H9 (cell line): ENCODE measurements at regions not wholly inside any gene's neighbourhood (a gene's known extent, or its start where the extent isn't known, plus 50 kb on each side); places are given as distances from the start of the nearest gene placed in this dataset.

Experiments used
- DNase-seq: peaks from one replicate; pipeline ENCODE4 v3.0.0-alpha.2; 2017
- H2AFZ ChIP-seq: one replicate; pipeline ENCODE4 v1.6.1; 2013; ENCODE audit warnings: mild to moderate bottlenecking, low read length, control low read depth, moderate library complexity
- H2AK5ac ChIP-seq: 2 replicates; pipeline ENCODE4 v1.6.1; 2013; ENCODE audit warnings: low read length, control low read depth, mixed read lengths; ENCODE audit not compliant: insufficient read length
- H2BK120ac ChIP-seq: one replicate; pipeline ENCODE4 v1.6.1; 2013; ENCODE audit warnings: low read depth, mild to moderate bottlenecking, low read length, control low read depth, inconsistent platforms; ENCODE audit not compliant: poor library complexity, severe bottlenecking
- H2BK12ac ChIP-seq: 2 replicates; pipeline ENCODE4 v1.6.1; 2013; ENCODE audit warnings: low read length, control low read depth, mixed read lengths, low read depth; ENCODE audit not compliant: insufficient read length
- H2BK15ac ChIP-seq: 2 replicates; pipeline ENCODE4 v1.6.1; 2013; ENCODE audit warnings: low read depth, low read length, control low read depth
- H2BK20ac ChIP-seq: one replicate; pipeline ENCODE4 v1.6.1; 2013; ENCODE audit warnings: low read depth, mild to moderate bottlenecking, low read length, control low read depth, inconsistent platforms; ENCODE audit not compliant: poor library complexity, severe bottlenecking
- H2BK5ac ChIP-seq: 2 replicates; pipeline ENCODE4 v1.6.1; 2013; ENCODE audit warnings: low read length, control low read depth, mixed read lengths; ENCODE audit not compliant: insufficient read length
- H3K14ac ChIP-seq: 2 replicates; pipeline ENCODE4 v1.6.1; 2013; ENCODE audit warnings: low read length, control low read depth; ENCODE audit not compliant: insufficient read depth
- H3K18ac ChIP-seq: 2 replicates; pipeline ENCODE4 v1.6.1; 2013; ENCODE audit warnings: low read depth, mild to moderate bottlenecking, mixed read lengths, low read length, control low read depth; ENCODE audit not compliant: insufficient read length
- H3K23ac ChIP-seq: 2 replicates; pipeline ENCODE4 v1.6.1; 2013; ENCODE audit warnings: low read length, control low read depth, mixed read lengths, low read depth; ENCODE audit not compliant: insufficient read length
- H3K23me2 ChIP-seq: 2 replicates; pipeline ENCODE4 v1.6.1; 2013; ENCODE audit warnings: low read depth, mild to moderate bottlenecking, mixed read lengths, low read length, control low read depth; ENCODE audit not compliant: insufficient read length, poor library complexity, severe bottlenecking
- H3K27ac ChIP-seq: 2 replicates; pipeline ENCODE4 v1.5.1; 2013; ENCODE audit warnings: low read length, control low read depth, mixed read lengths, low read depth; ENCODE audit not compliant: insufficient read length
- H3K27me3 ChIP-seq: 2 replicates; pipeline ENCODE4 v1.6.1; 2013; ENCODE audit warnings: low read length, control low read depth, inconsistent platforms; ENCODE audit not compliant: insufficient read depth
- H3K4ac ChIP-seq: 2 replicates; pipeline ENCODE4 v1.6.1; 2013; ENCODE audit warnings: low read depth, mild to moderate bottlenecking, control low read depth, inconsistent platforms, low read length, moderate library complexity
- H3K4me1 ChIP-seq: 2 replicates; pipeline ENCODE4 v1.6.1; 2013; ENCODE audit warnings: low read length, control low read depth, inconsistent platforms; ENCODE audit not compliant: insufficient read depth
- H3K4me2 ChIP-seq: 2 replicates; pipeline ENCODE4 v1.6.1; 2013; ENCODE audit warnings: low read length, control low read depth, mixed read lengths; ENCODE audit not compliant: insufficient read length, insufficient read depth
- H3K56ac ChIP-seq: 2 replicates; pipeline ENCODE4 v1.6.1; 2013; ENCODE audit warnings: low read depth, mild to moderate bottlenecking, mixed read lengths, low read length, control low read depth; ENCODE audit not compliant: insufficient read length
- H3K79me1 ChIP-seq: 2 replicates; pipeline ENCODE4 v1.6.1; 2013; ENCODE audit warnings: low read depth, mild to moderate bottlenecking, moderate library complexity, low read length, control low read depth, inconsistent platforms; ENCODE audit not compliant: insufficient read depth, poor library complexity, severe bottlenecking
- H3K79me2 ChIP-seq: 2 replicates; pipeline ENCODE4 v1.6.1; 2013; ENCODE audit warnings: low read length, control low read depth, inconsistent platforms; ENCODE audit not compliant: insufficient read depth
- H3K9ac ChIP-seq: 2 replicates; pipeline ENCODE4 v1.6.1; 2013; ENCODE audit warnings: low read length, control low read depth, mixed read lengths; ENCODE audit not compliant: insufficient read length; ENCODE audit errors: extremely low read depth
- H3K9me3 ChIP-seq: one replicate; pipeline ENCODE4 v1.6.1; 2013; ENCODE audit warnings: low read depth, low read length, inconsistent platforms; ENCODE audit not compliant: control insufficient read depth
- H3T11ph ChIP-seq: one replicate; pipeline ENCODE4 v1.6.1; 2013; ENCODE audit warnings: mild to moderate bottlenecking, low read length, control low read depth, inconsistent platforms
- H4K20me1 ChIP-seq: one replicate; pipeline ENCODE4 v1.6.1; 2013; ENCODE audit not compliant: control insufficient read depth, insufficient read length, insufficient read depth
- H4K5ac ChIP-seq: 2 replicates; pipeline ENCODE4 v1.6.1; 2013; ENCODE audit warnings: low read depth, mild to moderate bottlenecking, mixed read lengths, low read length, control low read depth; ENCODE audit not compliant: insufficient read length
- H4K8ac ChIP-seq: replicated peaks from 2 replicates; pipeline ENCODE4 v1.6.1; 2013; ENCODE audit warnings: low read length, control low read depth, mixed read lengths, low read depth; ENCODE audit not compliant: insufficient read length
- H4K91ac ChIP-seq: 2 replicates; pipeline ENCODE4 v1.6.1; 2013; ENCODE audit warnings: low read depth, mild to moderate bottlenecking, moderate library complexity, mixed read lengths, low read length, control low read depth; ENCODE audit not compliant: insufficient read length
- H3K27ac Mint-ChIP-seq, 3 experiments: 2 replicates in 2 of 3; 3 replicates in 1 of 3; pipeline ENCODE4 v1.8.0; 2020 to 2021; ENCODE audit warnings: mixed read lengths in 3 of 3, mild to moderate bottlenecking in 1 of 3, moderate library complexity in 1 of 3
- H3K27me3 Mint-ChIP-seq: 2 replicates; pipeline ENCODE4 v1.8.0; 2021; ENCODE audit warnings: low read depth, mild to moderate bottlenecking, moderate library complexity, mixed read lengths
- H3K36me3 Mint-ChIP-seq, 3 experiments: 2 replicates in 2 of 3; 3 replicates in 1 of 3; pipeline ENCODE4 v1.8.0; 2020 to 2021; ENCODE audit warnings: low read depth in 3 of 3, mixed read lengths in 3 of 3; ENCODE audit not compliant: insufficient read depth in 1 of 3
- H3K4me1 Mint-ChIP-seq, 2 experiments: 2 replicates each; pipeline ENCODE4 v1.8.0; 2020; ENCODE audit warnings: mixed read lengths in 2 of 2
- H3K4me3 Mint-ChIP-seq, 2 experiments: 2 replicates in 1 of 2; 3 replicates in 1 of 2; pipeline ENCODE4 v1.8.0; 2020 to 2021; ENCODE audit warnings: mild to moderate bottlenecking in 2 of 2, mixed read lengths in 2 of 2, moderate library complexity in 1 of 2
- H3K9me3 Mint-ChIP-seq, 2 experiments: 2 replicates in 1 of 2; 3 replicates in 1 of 2; pipeline ENCODE4 v1.8.0; 2020; ENCODE audit warnings: mild to moderate bottlenecking in 2 of 2, mixed read lengths in 2 of 2, moderate library complexity in 1 of 2
- CTCF ChIP-seq: fragments of 200-600 bp; sonication (generic); conservative IDR thresholded peaks from 3 replicates; pipeline ENCODE4 v1.8.0; 2021; ENCODE audit warnings: antibody characterized with exemption, mild to moderate bottlenecking
- WGBS: extraction: QIAGEN DNeasy Blood & Tissue Kit; methylation state at CpG from one replicate; pipeline ENCODE4 v1.1.7; 2013; ENCODE audit warnings: missing lambda C conversion rate, low lambda C conversion rate, mixed read lengths; ENCODE audit not compliant: insufficient read length; ENCODE audit errors: extremely low coverage; 5-methylcytosine and 5-hydroxymethylcytosine counted together

- TF ChIP-seq CTCF, result no peak
- H3K79me1 ChIP-seq, result no peaks in the 10 kb centered on the region
- no peaks in the 10 kb centered on the region for H3K4me1 ChIP-seq
- no peak overlapping the region for H3K4me3 Mint-ChIP-seq
- no peaks in the 10 kb centered on the region; a peak in 1 of 5 replicates for H3K9me3 Mint-ChIP-seq
- DNase-seq, result no peak
- H3K27ac Mint-ChIP-seq, result no peak overlapping the region
- H4K8ac ChIP-seq, result no peak overlapping the region
- no peak overlapping the region for H3K4ac ChIP-seq
- no peak overlapping the region for H4K5ac ChIP-seq
- H3K14ac ChIP-seq, result no peak overlapping the region
- H3K9me3 ChIP-seq, result no peaks in the 10 kb centered on the region
- H3K23ac ChIP-seq, result no peak overlapping the region
- H3K4me2 ChIP-seq, result no peak overlapping the region
- no peak overlapping the region for H2BK12ac ChIP-seq
- H4K20me1 ChIP-seq, result no peaks in the 10 kb centered on the region
- no peaks in the 10 kb centered on the region for H3K79me2 ChIP-seq
- no peak overlapping the region for H3K56ac ChIP-seq
- no peaks in the 10 kb centered on the region for H3K23me2 ChIP-seq
- no peaks in the 10 kb centered on the region for H3K27me3 ChIP-seq
- no peak overlapping the region for H3K18ac ChIP-seq
- H2AFZ ChIP-seq, result no peak overlapping the region
- H3K27ac ChIP-seq, result no peak overlapping the region
- no peak overlapping the region for H3K9ac ChIP-seq
- H3K4me1 Mint-ChIP-seq, result peaks cover 0 to 4% of the 10 kb centered on the region in 2 experiments; a peak in 1 of 4 replicates
- H3K36me3 Mint-ChIP-seq, result no peaks in the 10 kb centered on the region
- H2BK20ac ChIP-seq, result no peak overlapping the region
- no peak overlapping the region for H2BK5ac ChIP-seq
- H2BK120ac ChIP-seq, result no peak overlapping the region
- no peak overlapping the region for H2AK5ac ChIP-seq
- WGBS, result no CpG with 5 or more reads among the region's 5 CpGs
- no peak overlapping the region for H3T11ph ChIP-seq
- no peak overlapping the region for H2BK15ac ChIP-seq
- H3K27me3 Mint-ChIP-seq, result peaks cover 16% of the 10 kb centered on the region
- no peak overlapping the region for H4K91ac ChIP-seq
Observed at GRCh38 chr12:114774699-114775098, 90.7 kb upstream of the TBX3 start.
